ENCODE measurements at regions not wholly inside any gene's neighbourhood (a gene's known extent, or its start where the extent isn't known, plus 50 kb on each side); places are given as distances from the start of the nearest gene placed in this dataset.

- Histone ChIP-seq H3K4me1 (no peaks in the 10 kb centered on the region), H3K36me3 (no peaks in the 10 kb centered on the region), H3K9me3 (no peaks in the 10 kb centered on the region), H3K4me3 (no peak overlapping the region), H3K27me3 (no peaks in the 10 kb centered on the region), H3K27ac (no peak overlapping the region)
- peak; percentile 13 for ATAC-seq
- intact Hi-C loops (cut with DNase I) = no loop called here
- no peak for TF ChIP-seq CTCF (IDR thresholded peaks at IDR 0.05)
- no peak for DNase-seq
These were observed 693.2 kb upstream of the CHD1 start for GRCh38 chr5:99621772-99622681.

- Histone ChIP-seq H3K27ac (no peak overlapping the region), H3K36me3 (no peaks in the 10 kb centered on the region), H3K4me1 (no peaks in the 10 kb centered on the region), H3K9me3 (no peaks in the 10 kb centered on the region), H3K27me3 (no peaks in the 10 kb centered on the region), H3K4me3 (no peak overlapping the region)
- intact Hi-C loops (cut with DNase I) = no loop called here
- no peak for ATAC-seq
- no peak for TF ChIP-seq CTCF (IDR thresholded peaks at IDR 0.05)
- DNase-seq = no peak
These were observed 688.5 kb upstream of the CHD1 start for GRCh38 chr5:99617335-99617734.

- no peak overlapping the region for H3K27ac ChIP-seq
- no peaks in the 10 kb centered on the region for H3K36me3 ChIP-seq
- intact Hi-C loops (cut with DNase I) = no loop called here
- H3K27me3 ChIP-seq = no peaks in the 10 kb centered on the region
- no peak for TF ChIP-seq CTCF (IDR thresholded peaks at IDR 0.05)
- DNase-seq (no peak), ATAC-seq (no peak)
- H3K9me3 ChIP-seq = no peaks in the 10 kb centered on the region
- H3K4me1 ChIP-seq = no peaks in the 10 kb centered on the region
- no peak overlapping the region for H3K4me3 ChIP-seq
These were observed 686.1 kb upstream of the CHD1 start for GRCh38 chr5:99614888-99615287.

GRCh38 chr5:99607124-99607523, 678.3 kb upstream of the CHD1 start:
- no peak overlapping the region for H3K4me3 ChIP-seq
- no peaks in the 10 kb centered on the region for H3K4me1 ChIP-seq
- intact Hi-C loops (cut with DNase I) = no loop called here
- no peaks in the 10 kb centered on the region for H3K27me3 ChIP-seq
- ATAC-seq (no peak), DNase-seq (no peak)
- no peak overlapping the region for H3K27ac ChIP-seq
- no peak for TF ChIP-seq CTCF (IDR thresholded peaks at IDR 0.05)
- no peaks in the 10 kb centered on the region for H3K36me3 ChIP-seq
- no peaks in the 10 kb centered on the region for H3K9me3 ChIP-seq

GRCh38 chr5:99605904-99606303, 677.1 kb upstream of the CHD1 start:
- Histone ChIP-seq H3K4me3 (no peak overlapping the region), H3K36me3 (no peaks in the 10 kb centered on the region), H3K4me1 (no peaks in the 10 kb centered on the region), H3K27ac (no peak overlapping the region), H3K9me3 (no peaks in the 10 kb centered on the region), H3K27me3 (no peaks in the 10 kb centered on the region)
- intact Hi-C loops (cut with DNase I) = no loop called here
- DNase-seq = no peak
- TF ChIP-seq CTCF (IDR thresholded peaks at IDR 0.05) = no peak
- no peak for ATAC-seq
